ENCODE measurements at regions not wholly inside any gene's neighbourhood (a gene's known extent, or its start where the extent isn't known, plus 50 kb on each side); places are given as distances from the start of the nearest gene placed in this dataset.

DNA sequence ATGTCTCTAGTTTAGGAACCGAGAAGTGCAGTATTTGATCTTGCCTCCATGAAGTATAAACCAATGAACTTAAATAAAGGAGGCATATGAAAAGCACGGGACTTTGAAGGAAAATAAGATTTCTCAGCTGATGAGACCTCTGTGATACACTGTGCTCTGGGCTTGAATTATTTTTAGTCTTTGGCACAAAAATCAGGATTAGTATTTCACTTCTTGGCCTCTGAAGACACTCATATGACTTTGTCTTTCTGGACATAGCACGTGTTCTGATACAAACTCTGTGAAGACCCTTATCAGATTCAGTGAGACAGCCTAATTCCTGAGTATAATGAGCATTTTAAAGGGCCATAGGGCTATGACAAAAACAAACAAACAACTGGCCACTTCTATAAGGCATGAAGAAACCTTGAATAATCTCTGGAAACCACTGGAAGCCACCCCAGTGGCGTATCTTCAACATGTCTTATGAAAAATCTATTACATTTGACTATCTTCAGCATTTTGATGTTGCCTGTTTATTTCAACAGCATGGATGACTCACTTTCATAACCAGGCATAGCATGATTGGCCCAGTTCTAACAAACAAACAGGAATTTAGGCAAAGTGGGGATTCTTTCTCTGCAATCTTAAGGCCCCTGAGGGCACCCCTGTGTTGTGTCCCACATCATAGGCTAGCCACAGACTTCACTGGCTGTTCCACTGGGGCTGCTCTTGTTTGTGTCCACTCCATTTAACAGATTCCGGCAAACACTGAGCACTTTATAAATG, 90.3 kb upstream of the ZNF462 start:
- H3K27ac Mint-ChIP-seq (ENCODE audit: unreplicated experiment), result no peak overlapping the region
- H3K9me3 Mint-ChIP-seq (ENCODE audit: low read depth, unreplicated experiment), result peaks cover 2% of the 10 kb centered on the region
- intact Hi-C loops (cut with micrococcal nuclease; ENCODE audit: unreplicated experiment), result no loop called here
- DNase-seq, result no peak
- no peak overlapping the region for H3K4me3 Mint-ChIP-seq (ENCODE audit: low read depth, unreplicated experiment)
- CTCF ChIA-PET, result no interaction called here
- TF ChIP-seq, protein P1, sequence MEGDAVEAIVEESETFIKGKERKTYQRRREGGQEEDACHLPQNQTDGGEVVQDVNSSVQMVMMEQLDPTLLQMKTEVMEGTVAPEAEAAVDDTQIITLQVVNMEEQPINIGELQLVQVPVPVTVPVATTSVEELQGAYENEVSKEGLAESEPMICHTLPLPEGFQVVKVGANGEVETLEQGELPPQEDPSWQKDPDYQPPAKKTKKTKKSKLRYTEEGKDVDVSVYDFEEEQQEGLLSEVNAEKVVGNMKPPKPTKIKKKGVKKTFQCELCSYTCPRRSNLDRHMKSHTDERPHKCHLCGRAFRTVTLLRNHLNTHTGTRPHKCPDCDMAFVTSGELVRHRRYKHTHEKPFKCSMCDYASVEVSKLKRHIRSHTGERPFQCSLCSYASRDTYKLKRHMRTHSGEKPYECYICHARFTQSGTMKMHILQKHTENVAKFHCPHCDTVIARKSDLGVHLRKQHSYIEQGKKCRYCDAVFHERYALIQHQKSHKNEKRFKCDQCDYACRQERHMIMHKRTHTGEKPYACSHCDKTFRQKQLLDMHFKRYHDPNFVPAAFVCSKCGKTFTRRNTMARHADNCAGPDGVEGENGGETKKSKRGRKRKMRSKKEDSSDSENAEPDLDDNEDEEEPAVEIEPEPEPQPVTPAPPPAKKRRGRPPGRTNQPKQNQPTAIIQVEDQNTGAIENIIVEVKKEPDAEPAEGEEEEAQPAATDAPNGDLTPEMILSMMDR (IDR thresholded peaks at IDR 0.05; ENCODE audit: unreplicated experiment), result no peak
- BruUV-seq (replicated peaks), result no TSS peak
- no peaks in the 10 kb centered on the region for H3K4me1 Mint-ChIP-seq (ENCODE audit: low read depth, unreplicated experiment)
- no peaks in the 10 kb centered on the region for H3K36me3 Mint-ChIP-seq (ENCODE audit: insufficient read depth, unreplicated experiment)
- peaks cover 12% of the 10 kb centered on the region for H3K27me3 Mint-ChIP-seq (ENCODE audit: unreplicated experiment)

DNA sequence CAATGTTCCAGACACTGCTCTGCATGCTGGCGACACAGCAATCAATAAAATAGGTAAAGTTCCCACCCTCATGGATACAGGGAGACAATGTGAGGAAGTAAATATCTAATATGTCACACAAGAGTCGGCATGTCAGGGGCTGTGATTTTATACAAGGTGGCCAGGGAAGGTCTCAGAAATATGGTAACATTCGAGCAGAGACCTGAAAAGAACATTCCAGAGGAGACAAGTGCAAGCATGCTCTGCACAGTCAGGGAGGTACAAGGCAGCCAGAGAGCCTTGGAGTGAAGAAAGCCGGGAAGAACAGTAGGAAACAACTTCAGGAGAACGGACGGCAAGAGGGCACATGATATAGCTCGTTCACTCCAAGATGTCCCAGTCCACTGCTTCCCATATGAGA, 89.2 kb upstream of the ZNF462 start:
- BruUV-seq (replicated peaks), result no TSS peak
- TF ChIP-seq, protein P1 (IDR thresholded peaks at IDR 0.05; ENCODE audit: unreplicated experiment), result no peak
- Mint-ChIP-seq H3K27ac (ENCODE audit: unreplicated experiment) (no peak overlapping the region), H3K27me3 (ENCODE audit: unreplicated experiment) (peaks cover 12% of the 10 kb centered on the region), H3K36me3 (ENCODE audit: insufficient read depth, unreplicated experiment) (no peaks in the 10 kb centered on the region), H3K4me1 (ENCODE audit: low read depth, unreplicated experiment) (no peaks in the 10 kb centered on the region), H3K4me3 (ENCODE audit: low read depth, unreplicated experiment) (no peak overlapping the region), H3K9me3 (ENCODE audit: low read depth, unreplicated experiment) (peaks cover 2% of the 10 kb centered on the region)
- DNase-seq, result no peak
- intact Hi-C loops (cut with micrococcal nuclease; ENCODE audit: unreplicated experiment), result no loop called here
- CTCF ChIA-PET, result no interaction called here

DNA sequence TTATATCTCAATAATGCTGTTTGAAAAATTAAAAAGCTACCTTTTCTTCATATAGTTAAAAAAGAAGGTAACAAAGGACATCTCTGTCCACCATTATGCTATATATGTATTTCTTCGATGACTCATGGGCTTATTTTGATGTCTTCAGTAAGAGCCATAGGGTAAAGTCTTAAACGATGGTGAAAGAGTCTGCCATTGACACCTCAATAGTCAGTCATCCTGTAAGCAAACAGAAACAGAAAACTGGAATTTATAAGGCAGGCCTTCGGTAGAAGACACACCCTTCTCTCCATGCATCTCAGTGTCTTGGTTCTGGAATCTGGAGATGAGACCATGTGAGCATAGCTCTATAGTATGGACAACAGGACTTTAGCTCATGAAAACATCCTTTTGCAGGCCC, 87.0 kb upstream of the ZNF462 start:
- Mint-ChIP-seq H3K27ac (ENCODE audit: unreplicated experiment) (no peak overlapping the region), H3K27me3 (ENCODE audit: unreplicated experiment) (peaks cover 12% of the 10 kb centered on the region), H3K4me3 (ENCODE audit: low read depth, unreplicated experiment) (no peak overlapping the region), H3K4me1 (ENCODE audit: low read depth, unreplicated experiment) (no peaks in the 10 kb centered on the region), H3K36me3 (ENCODE audit: insufficient read depth, unreplicated experiment) (no peaks in the 10 kb centered on the region), H3K9me3 (ENCODE audit: low read depth, unreplicated experiment) (peaks cover 2% of the 10 kb centered on the region)
- CTCF ChIA-PET, result no interaction called here
- DNase-seq, result no peak
- no TSS peak for BruUV-seq (replicated peaks)
- intact Hi-C loops (cut with micrococcal nuclease; ENCODE audit: unreplicated experiment), result no loop called here
- TF ChIP-seq, protein P1 (IDR thresholded peaks at IDR 0.05; ENCODE audit: unreplicated experiment), result no peak

DNA sequence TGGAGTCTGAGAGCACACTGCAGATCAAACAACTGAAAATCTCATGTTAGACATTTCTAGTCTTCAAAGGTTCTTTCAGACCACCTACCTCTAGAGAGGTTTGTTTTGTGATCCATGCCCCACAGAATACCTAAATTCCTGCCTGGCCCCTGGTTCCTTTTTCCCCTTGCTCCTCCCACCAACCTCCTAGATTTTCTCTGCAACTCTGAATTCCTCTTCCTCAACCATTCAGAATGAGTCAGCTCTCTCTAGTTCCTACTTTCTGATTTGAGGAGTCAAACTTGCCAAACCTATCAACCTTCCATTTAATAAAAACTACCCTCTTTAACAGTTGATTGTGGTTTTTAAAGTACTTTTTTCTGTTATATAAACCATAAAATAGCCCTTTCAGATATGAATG, 83.2 kb upstream of the ZNF462 start:
- Mint-ChIP-seq H3K4me3 (ENCODE audit: low read depth, unreplicated experiment) (no peak overlapping the region), H3K27me3 (ENCODE audit: unreplicated experiment) (peaks cover under 1% of the 10 kb centered on the region), H3K4me1 (ENCODE audit: low read depth, unreplicated experiment) (no peaks in the 10 kb centered on the region), H3K27ac (ENCODE audit: unreplicated experiment) (no peak overlapping the region), H3K36me3 (ENCODE audit: insufficient read depth, unreplicated experiment) (no peaks in the 10 kb centered on the region), H3K9me3 (ENCODE audit: low read depth, unreplicated experiment) (peaks cover 2% of the 10 kb centered on the region)
- BruUV-seq (replicated peaks), result no TSS peak
- intact Hi-C loops (cut with micrococcal nuclease; ENCODE audit: unreplicated experiment), result no loop called here
- CTCF ChIA-PET, result no interaction called here
- DNase-seq, result no peak
- TF ChIP-seq, protein P1 (IDR thresholded peaks at IDR 0.05; ENCODE audit: unreplicated experiment), result no peak
